HCT116 (cell line): ENCODE measurements at regions not wholly inside any gene's neighbourhood (a gene's known extent, or its start where the extent isn't known, plus 50 kb on each side); places are given as distances from the start of the nearest gene placed in this dataset.

Source experiments
- ATAC-seq: fragments of 200-7000 bp; cut with Tn5 transposase; 2 replicates; pipeline ENCODE4 v1.9.1; 2020; ENCODE audit warnings: mild to moderate bottlenecking, moderate library complexity
- BruUV-seq: library from RNA; stranded (reverse); fragments of 400-500 nt; replicated peaks from 2 replicates; lab custom pipeline; 2021; lab: Mats Ljungman, UMichigan
- CTCF ChIA-PET: fragments of 300-600 bp; sonication (Branson Sonifier 250); formaldehyde crosslinking; loops from one replicate; lab custom pipeline; 2021; ENCODE audit warnings: antibody characterized with exemption; lab: Charles Lee
- POLR2A ChIA-PET: fragments of 300-600, 350-600 bp; sonication (Branson Sonifier 250); formaldehyde crosslinking; loops from one replicate; lab custom pipeline; 2021; ENCODE audit warnings: antibody characterized with exemption; lab: Charles Lee
- RAD21 ChIA-PET, 2 experiments: fragments of 300-600 bp; sonication (Branson Sonifier 250); formaldehyde crosslinking; loops; one replicate each; lab custom pipeline; 2023; ENCODE audit warnings: low total read pairs in 2 of 2; ENCODE audit not compliant: uncharacterized antibody in 2 of 2, unreplicated experiment in 2 of 2, low non-redundant PET in 1 of 2; lab: Charles Lee
- DNase-seq: peaks from one replicate; pipeline ENCODE4 v3.0.0-alpha.2; 2010; ENCODE audit warnings: low read depth, low spot score
- H2AFZ ChIP-seq: fragments of 200-600 bp; shearing (Covaris generic), sonication (generic); 2 replicates; pipeline ENCODE4 v1.6.1; 2017; ENCODE audit warnings: low read depth, mixed run types, mixed read lengths, antibody characterized with exemption, low read length; ENCODE audit not compliant: poor library complexity, severe bottlenecking
- H3K27ac ChIP-seq: 2 replicates; pipeline ENCODE4 v1.5.1; 2012; ENCODE audit warnings: low read depth, low read length
- H3K27me3 ChIP-seq: fragments of 200-600 bp; sonication (generic); 2 replicates; pipeline ENCODE4 v1.6.1; 2016; ENCODE audit warnings: mixed run types, low read length, mixed read lengths; ENCODE audit not compliant: insufficient read depth
- H3K36me3 ChIP-seq, 2 experiments: fragments of 200-500 bp in 1 of 2; fragments of 200-600 bp in 1 of 2; sonication (Bioruptor generic) in 1 of 2; sonication (generic) in 1 of 2; 2 replicates each; pipeline versions ENCODE4 v1.5.1 to v1.6.1; 2014 to 2016; ENCODE audit warnings: low read length in 2 of 2, inconsistent platforms in 1 of 2, mixed read lengths in 1 of 2, mixed run types in 1 of 2; ENCODE audit not compliant: insufficient read depth in 2 of 2, control insufficient read depth in 1 of 2
- H3K4me1 ChIP-seq, 2 experiments: fragments of 200-600 bp in 1 of 2; sonication (generic) in 1 of 2; 2 replicates each; pipeline versions ENCODE4 v1.5.1 to v1.6.1; 2012 to 2017; ENCODE audit warnings: low read length in 2 of 2, inconsistent platforms in 1 of 2, mild to moderate bottlenecking in 1 of 2, mixed read lengths in 1 of 2, mixed run types in 1 of 2, moderate library complexity in 1 of 2; ENCODE audit not compliant: insufficient read depth in 2 of 2, control insufficient read depth in 1 of 2
- H3K4me2 ChIP-seq: fragments of 200-600 bp; sonication (generic); 2 replicates; pipeline ENCODE4 v1.6.1; 2017; ENCODE audit warnings: mixed run types, low read length, mixed read lengths
- H3K4me3 ChIP-seq, 2 experiments: fragments of 200-600 bp in 1 of 2; sonication (generic) in 1 of 2; replicated peaks in 1 of 2; 2 replicates each; pipeline ENCODE4 v1.5.1; 2011 to 2016; ENCODE audit warnings: low read length in 2 of 2, control low read depth in 1 of 2, low read depth in 1 of 2, mild to moderate bottlenecking in 1 of 2, mixed read lengths in 1 of 2, mixed run types in 1 of 2
- H3K79me2 ChIP-seq: fragments of 200-600 bp; sonication (generic); 2 replicates; pipeline ENCODE4 v1.6.1; 2017; ENCODE audit warnings: mild to moderate bottlenecking, mixed run types, low read length, moderate library complexity, mixed read lengths; ENCODE audit not compliant: insufficient read depth
- H3K9ac ChIP-seq: fragments of 200-600 bp; sonication (generic); 2 replicates; pipeline ENCODE4 v1.6.1; 2016; ENCODE audit warnings: low read length, mixed read lengths
- H3K9me2 ChIP-seq: fragments of 200-600 bp; sonication (generic), shearing (Covaris generic); 2 replicates; pipeline ENCODE4 v1.6.1; 2017; ENCODE audit warnings: mixed run types, mild to moderate bottlenecking, moderate library complexity; ENCODE audit not compliant: insufficient read depth
- H3K9me3 ChIP-seq, 2 experiments: fragments of 200-500 bp in 1 of 2; fragments of 200-600 bp in 1 of 2; sonication (Bioruptor generic) in 1 of 2; sonication (generic) in 1 of 2; 2 replicates each; pipeline ENCODE4 v1.6.1; 2014 to 2017; ENCODE audit warnings: low read length in 2 of 2, mixed read lengths in 2 of 2, inconsistent platforms in 1 of 2, low read depth in 1 of 2, mild to moderate bottlenecking in 1 of 2, mixed run types in 1 of 2, moderate library complexity in 1 of 2; ENCODE audit not compliant: control insufficient read depth in 1 of 2, insufficient read depth in 1 of 2
- H4K20me1 ChIP-seq: fragments of 200-600 bp; sonication (generic), shearing (Covaris generic); 2 replicates; pipeline ENCODE4 v1.6.1; 2017; ENCODE audit warnings: mixed run types, mild to moderate bottlenecking, moderate library complexity; ENCODE audit not compliant: insufficient read depth
- ATF3 ChIP-seq: IDR thresholded peaks from 2 replicates; pipeline ENCODE4 v1.6.1; 2012
- CBX3 ChIP-seq: IDR thresholded peaks from 2 replicates; pipeline ENCODE4 v1.6.1; 2012; ENCODE audit warnings: low read depth
- CEBPB ChIP-seq: IDR thresholded peaks from 2 replicates; pipeline ENCODE4 v1.6.1; 2012; ENCODE audit warnings: low read depth
- CTCF ChIP-seq, 3 experiments: fragments of 200-600 bp in 1 of 3; sonication (generic) in 1 of 3; IDR thresholded peaks in 2 of 3; conservative IDR thresholded peaks in 1 of 3; 2 replicates each; pipeline ENCODE4 v1.5.1; 2012 to 2017; ENCODE audit warnings: low read depth in 2 of 3, low read length in 2 of 3, antibody characterized with exemption in 1 of 3, borderline replicate concordance in 1 of 3, control low read depth in 1 of 3, mild to moderate bottlenecking in 1 of 3, mixed read lengths in 1 of 3, mixed run types in 1 of 3, moderate library complexity in 1 of 3; ENCODE audit not compliant: insufficient read depth in 1 of 3
- EGR1 ChIP-seq: IDR thresholded peaks from 2 replicates; pipeline ENCODE4 v1.6.1; 2012; ENCODE audit warnings: low read depth
- EZH2 ChIP-seq: fragments of 200-600 bp; sonication (generic); IDR thresholded peaks from 2 replicates; pipeline ENCODE4 v1.6.1; 2017; ENCODE audit warnings: antibody characterized with exemption, mixed run types
- FOSL1 ChIP-seq: IDR thresholded peaks from 2 replicates; pipeline ENCODE4 v1.6.1; 2012; ENCODE audit warnings: low read depth
- JUND ChIP-seq: IDR thresholded peaks from 2 replicates; pipeline ENCODE4 v1.6.1; 2012
- MAX ChIP-seq: IDR thresholded peaks from 2 replicates; pipeline ENCODE4 v1.6.1; 2012
- POLR2A ChIP-seq: IDR thresholded peaks from 2 replicates; pipeline ENCODE4 v1.7.0; 2011; ENCODE audit warnings: borderline replicate concordance; ENCODE audit not compliant: insufficient read depth, insufficient read length; ENCODE audit errors: extremely low read depth
- POLR2AphosphoS5 ChIP-seq: IDR thresholded peaks from 2 replicates; pipeline ENCODE4 v1.6.1; 2011; ENCODE audit warnings: mild to moderate bottlenecking, low read depth, low read length, moderate library complexity
- RAD21 ChIP-seq: IDR thresholded peaks from 2 replicates; pipeline ENCODE4 v1.6.1; 2012; ENCODE audit warnings: low read depth, mild to moderate bottlenecking
- SIN3A ChIP-seq: IDR thresholded peaks from 2 replicates; pipeline ENCODE4 v1.6.1; 2012; ENCODE audit warnings: low read depth
- SP1 ChIP-seq: IDR thresholded peaks from 2 replicates; pipeline ENCODE4 v1.6.1; 2012; ENCODE audit warnings: low read depth
- SRF ChIP-seq: IDR thresholded peaks from 2 replicates; pipeline ENCODE4 v1.6.1; 2012; ENCODE audit warnings: low read depth
- TCF7L2 ChIP-seq: IDR thresholded peaks from 2 replicates; pipeline ENCODE4 v1.7.0; 2011; ENCODE audit warnings: borderline replicate concordance, inconsistent platforms; ENCODE audit not compliant: insufficient read depth, insufficient read length; ENCODE audit errors: extremely low read depth
- YY1 ChIP-seq: IDR thresholded peaks from 2 replicates; pipeline ENCODE4 v1.6.1; 2011; ENCODE audit warnings: low read length, low read depth, moderate library complexity, mild to moderate bottlenecking; ENCODE audit not compliant: insufficient replicate concordance; ENCODE audit errors: extremely low read depth
- ZBTB33 ChIP-seq: IDR thresholded peaks from 2 replicates; pipeline ENCODE4 v1.6.1; 2011; ENCODE audit warnings: mild to moderate bottlenecking, low read length, moderate library complexity; ENCODE audit not compliant: insufficient replicate concordance; ENCODE audit errors: extremely low read depth
- ZFX ChIP-seq: fragments of 450-650 bp; IDR thresholded peaks from 2 replicates; pipeline ENCODE4 v1.6.1; 2017
- ZNF274 ChIP-seq: fragments of 200-500 bp; sonication (Bioruptor generic); IDR thresholded peaks from 2 replicates; pipeline ENCODE4 v1.6.1; 2014; ENCODE audit warnings: mild to moderate bottlenecking, low read depth, low read length, inconsistent platforms
- intact Hi-C: fragments of 100-400 bp; cut with micrococcal nuclease; formaldehyde crosslinking; loops from 2 replicates; pipeline ENCODE4 v1.10.0; 2022

- H3K9ac ChIP-seq, result no peak overlapping the region
- no peak overlapping the region for H3K4me2 ChIP-seq
- ChIA-PET RAD21 (no interaction called here), POLR2A (no interaction called here), CTCF (no interaction called here)
- H3K9me3 ChIP-seq, result no peaks in the 10 kb centered on the region
- no TSS peak for BruUV-seq
- H3K36me3 ChIP-seq, result no peaks in the 10 kb centered on the region
- no peak overlapping the region for H3K4me3 ChIP-seq
- intact Hi-C loops, result no loop called here
- no peak overlapping the region for H2AFZ ChIP-seq
- DNase-seq, result no peak
- no peaks in the 10 kb centered on the region for H4K20me1 ChIP-seq
- TF ChIP-seq FOSL1, result no peak
- no peak for TF ChIP-seq TCF7L2
- no peak for TF ChIP-seq CBX3
- no peak for TF ChIP-seq CTCF (IDR thresholded peaks at IDR 0.05 in 2 of 3, conservative IDR thresholded peaks at IDR 0.05 in 1 of 3; ENCODE audit: borderline replicate concordance in 1 of 3, insufficient read depth in 1 of 3, low read depth in 2 of 3, low read length in 2 of 3)
- TF ChIP-seq EZH2, result no peak
- TF ChIP-seq RAD21, result no peak
- TF ChIP-seq ZFX, result no peak
- TF ChIP-seq SRF, result no peak
- no peak for TF ChIP-seq ZNF274
- TF ChIP-seq SIN3A, result no peak
- no peak for TF ChIP-seq CEBPB
- no peak for TF ChIP-seq JUND
- no peak for TF ChIP-seq SP1
- TF ChIP-seq MAX, result no peak
- TF ChIP-seq YY1, result no peak
- TF ChIP-seq POLR2AphosphoS5, result no peak
- no peak for TF ChIP-seq ATF3
- no peak for TF ChIP-seq ZBTB33
- TF ChIP-seq POLR2A, result no peak
- TF ChIP-seq EGR1, result no peak
- H3K9me2 ChIP-seq, result no peaks in the 10 kb centered on the region
- no peak overlapping the region for H3K27ac ChIP-seq
- no peaks in the 10 kb centered on the region for H3K27me3 ChIP-seq
- no peak for ATAC-seq
- H3K79me2 ChIP-seq, result no peaks in the 10 kb centered on the region
- no peaks in the 10 kb centered on the region for H3K4me1 ChIP-seq
Measured at GRCh38 chr14:42428996-42429395, 822.3 kb downstream of the LRFN5 start.
